Prostate gland (tissue), 2 donors: ENCODE measurements at regions not wholly inside any gene's neighbourhood (a gene's known extent, or its start where the extent isn't known, plus 50 kb on each side); places are given as distances from the start of the nearest gene placed in this dataset.

ENCODE experiments used
- DNase-seq: peaks from one replicate; pipeline ENCODE4 v3.0.0-alpha.2; 2019; ENCODE audit warnings: low spot score
- H3K27ac ChIP-seq, 2 donors: fragments of 200-600 bp; sonication (generic); 2 replicates each; pipeline ENCODE4 v1.5.1; 2017 to 2019
- H3K27me3 ChIP-seq: fragments of 200-600 bp; sonication (generic); replicated peaks from 2 replicates; pipeline ENCODE4 v1.5.1; 2019; ENCODE audit not compliant: insufficient read depth
- H3K36me3 ChIP-seq, 2 donors: fragments of 200-600 bp; sonication (generic); 1 replicate in 1 of 2; 2 replicates in 1 of 2; pipeline versions ENCODE4 v1.5.1 to v1.8.1; 2017 to 2019
- H3K4me1 ChIP-seq: fragments of 200-600 bp; sonication (generic); replicated peaks from 2 replicates; pipeline ENCODE4 v1.5.1; 2019
- H3K4me3 ChIP-seq, 2 donors: fragments of 200-600 bp; sonication (generic); 2 replicates each; pipeline ENCODE4 v1.5.1; 2017 to 2019
- H3K9me3 ChIP-seq: fragments of 200-600 bp; sonication (generic); 2 replicates; pipeline ENCODE4 v1.5.1; 2017
- POLR2A ChIP-seq: fragments of 450-650 bp; IDR thresholded peaks from one replicate; pipeline ENCODE4 v1.6.1; 2016; ENCODE audit warnings: antibody characterized with exemption, mild to moderate bottlenecking
- POLR2AphosphoS5 ChIP-seq: sonication (generic); formaldehyde crosslinking; IDR thresholded peaks from one replicate; pipeline ENCODE4 v1.6.1; 2017; ENCODE audit warnings: antibody characterized with exemption
- WGBS: methylation state at CpG from one replicate; pipeline ENCODE4 v1.1.5; 2018; 5-methylcytosine and 5-hydroxymethylcytosine counted together
- intact Hi-C: fragments of 100-400 bp; cut with DNase I; formaldehyde crosslinking; loops from one replicate; pipeline ENCODE4 v1.14.2; 2022
- TF ChIP-seq, protein P1 (sequence below), 4 experiments: fragments of 200-600 bp in 2 of 4; fragments of 450-650 bp in 2 of 4; sonication (generic) in 2 of 4; IDR thresholded peaks; 1 replicate in 3 of 4; 2 replicates in 1 of 4; pipeline ENCODE4 v1.5.1; 2016 to 2019; ENCODE audit warnings: antibody characterized with exemption in 4 of 4, mild to moderate bottlenecking in 2 of 4, moderate library complexity in 2 of 4

DNA sequence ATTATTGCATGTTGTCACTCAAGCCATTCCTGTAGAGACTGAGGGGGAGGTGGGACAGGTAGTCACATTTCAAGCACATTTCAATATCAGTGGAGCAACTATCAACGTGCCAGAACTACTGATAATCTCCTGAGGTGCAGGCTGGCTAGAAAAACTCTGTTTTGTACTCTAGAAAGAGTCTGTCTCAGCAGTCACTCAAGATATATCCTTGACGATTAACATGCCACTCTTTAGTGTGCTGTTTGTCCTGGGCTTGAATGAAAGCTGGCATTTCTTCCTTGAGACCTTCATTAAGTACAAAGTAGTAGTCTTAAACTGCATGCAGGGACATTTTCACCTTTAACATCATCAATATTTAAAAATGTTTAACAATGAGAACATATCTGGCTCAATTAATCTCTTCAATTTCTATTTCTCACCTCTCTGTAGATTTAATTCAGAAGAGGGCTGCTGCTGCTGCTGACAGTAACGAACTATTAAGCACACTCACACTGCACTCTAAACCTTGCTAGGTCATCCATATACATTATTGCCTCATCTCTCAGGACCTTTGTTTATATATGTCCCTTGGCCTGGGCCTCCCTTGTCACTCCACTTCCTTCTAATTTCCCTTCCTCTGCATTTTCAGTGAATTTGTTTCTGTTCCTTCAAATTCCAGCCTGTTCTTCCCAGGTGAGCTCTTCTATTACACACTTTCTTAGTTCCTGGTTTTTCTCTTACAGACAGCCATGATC, 412.0 kb downstream of the HAPSTR1 start:
- TF ChIP-seq POLR2A (no peak), POLR2AphosphoS5 (no peak)
- TF ChIP-seq, protein P1, sequence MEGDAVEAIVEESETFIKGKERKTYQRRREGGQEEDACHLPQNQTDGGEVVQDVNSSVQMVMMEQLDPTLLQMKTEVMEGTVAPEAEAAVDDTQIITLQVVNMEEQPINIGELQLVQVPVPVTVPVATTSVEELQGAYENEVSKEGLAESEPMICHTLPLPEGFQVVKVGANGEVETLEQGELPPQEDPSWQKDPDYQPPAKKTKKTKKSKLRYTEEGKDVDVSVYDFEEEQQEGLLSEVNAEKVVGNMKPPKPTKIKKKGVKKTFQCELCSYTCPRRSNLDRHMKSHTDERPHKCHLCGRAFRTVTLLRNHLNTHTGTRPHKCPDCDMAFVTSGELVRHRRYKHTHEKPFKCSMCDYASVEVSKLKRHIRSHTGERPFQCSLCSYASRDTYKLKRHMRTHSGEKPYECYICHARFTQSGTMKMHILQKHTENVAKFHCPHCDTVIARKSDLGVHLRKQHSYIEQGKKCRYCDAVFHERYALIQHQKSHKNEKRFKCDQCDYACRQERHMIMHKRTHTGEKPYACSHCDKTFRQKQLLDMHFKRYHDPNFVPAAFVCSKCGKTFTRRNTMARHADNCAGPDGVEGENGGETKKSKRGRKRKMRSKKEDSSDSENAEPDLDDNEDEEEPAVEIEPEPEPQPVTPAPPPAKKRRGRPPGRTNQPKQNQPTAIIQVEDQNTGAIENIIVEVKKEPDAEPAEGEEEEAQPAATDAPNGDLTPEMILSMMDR (IDR thresholded peaks at IDR 0.05), result no peak
- WGBS, result 77% methylated on average over 3 of the region's 3 CpGs
- no peaks in the 10 kb centered on the region for H3K9me3 ChIP-seq

DNA sequence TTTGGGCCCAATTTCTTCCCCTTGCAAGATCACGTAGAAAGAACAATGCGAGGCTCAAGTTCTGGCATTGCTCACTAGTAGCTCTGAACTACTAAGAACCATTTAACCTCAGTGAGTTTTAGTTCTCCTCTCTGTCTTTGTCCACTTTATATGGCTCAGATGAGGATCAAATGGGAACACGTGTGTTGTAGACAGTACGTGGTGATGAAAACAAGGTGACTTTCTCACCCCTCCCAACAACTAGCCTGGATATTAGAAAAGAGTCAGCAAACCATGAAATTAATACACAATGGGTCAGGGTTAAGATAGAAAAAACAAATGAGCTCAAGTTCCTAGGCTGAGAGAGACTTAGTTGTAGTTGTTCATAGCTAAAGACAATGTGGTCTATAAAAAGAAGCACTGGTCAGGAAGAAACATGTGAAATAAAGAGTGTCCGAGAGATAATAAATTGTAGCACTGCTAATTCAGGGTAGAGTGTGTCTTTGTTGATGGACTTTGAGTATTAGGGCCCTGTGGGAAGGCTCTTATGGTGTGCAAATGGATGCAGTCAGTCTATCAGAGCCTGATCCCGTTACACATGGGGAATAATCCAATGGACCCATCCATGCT, 417.0 kb downstream of the HAPSTR1 start:
- no peaks in the 10 kb centered on the region for H3K9me3 ChIP-seq
- 92% methylated on average over 6 of the region's 6 CpGs for WGBS
- intact Hi-C loops, result no loop called here

More for the DNA sequence above, 412.0 kb downstream of the HAPSTR1 start:
- H3K36me3 ChIP-seq, result no peaks in the 10 kb centered on the region
- no peak for DNase-seq
- H3K27ac ChIP-seq, result no peak overlapping the region
- H3K27me3 ChIP-seq, result no peaks in the 10 kb centered on the region
- intact Hi-C loops, result no loop called here
- no peak overlapping the region for H3K4me3 ChIP-seq
- no peaks in the 10 kb centered on the region for H3K4me1 ChIP-seq

DNA sequence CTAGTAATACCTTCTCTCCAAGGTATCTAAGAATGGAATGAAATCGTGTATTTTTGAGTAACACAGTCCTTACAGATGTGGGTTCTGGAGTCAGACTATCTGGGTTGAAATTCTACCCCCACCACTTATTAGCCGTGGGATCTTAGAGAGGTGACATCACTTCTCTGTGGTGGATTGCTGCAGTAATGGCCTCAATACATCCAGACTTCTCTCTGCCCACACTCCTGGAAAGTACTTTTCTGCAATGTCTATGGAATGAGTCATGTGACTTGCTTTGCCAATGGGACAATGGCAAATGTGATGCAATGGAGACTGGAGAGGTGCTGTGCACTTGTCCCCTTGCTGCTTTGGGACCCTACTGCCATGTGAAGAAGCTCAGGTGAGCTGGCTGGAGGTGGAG, 418.2 kb downstream of the HAPSTR1 start:
- H3K27ac ChIP-seq, result no peak overlapping the region
- intact Hi-C loops, result loop anchor here (5.0 kb wide), 1 partner anchor 97 kb away; no protein-coding TSS in a partner anchor
- TF ChIP-seq POLR2AphosphoS5 (no peak), POLR2A (no peak)
- TF ChIP-seq, protein P1 (IDR thresholded peaks at IDR 0.05), result no peak

More for the DNA sequence above, 417.0 kb downstream of the HAPSTR1 start:
- no peak overlapping the region for H3K4me3 ChIP-seq
- H3K4me1 ChIP-seq, result no peaks in the 10 kb centered on the region
- TF ChIP-seq POLR2A (no peak), POLR2AphosphoS5 (no peak)
- TF ChIP-seq, protein P1 (IDR thresholded peaks at IDR 0.05), result no peak
- no peaks in the 10 kb centered on the region for H3K27me3 ChIP-seq
- no peak overlapping the region for H3K27ac ChIP-seq
- H3K36me3 ChIP-seq, result no peaks in the 10 kb centered on the region
- DNase-seq, result no peak

GRCh38 chr16:9511389-9511788, 419.9 kb downstream of the HAPSTR1 start:
- WGBS, result 36% methylated on average over 7 of the region's 7 CpGs
- no peak for DNase-seq
- Histone ChIP-seq H3K27ac (no peak overlapping the region), H3K9me3 (no peaks in the 10 kb centered on the region), H3K4me3 (no peak overlapping the region), H3K36me3 (no peaks in the 10 kb centered on the region), H3K27me3 (no peaks in the 10 kb centered on the region), H3K4me1 (no peaks in the 10 kb centered on the region)
- intact Hi-C loops, result loop anchor here (5.0 kb wide), 1 partner anchor 99 kb away; no protein-coding TSS in a partner anchor
- TF ChIP-seq, protein P1 (IDR thresholded peaks at IDR 0.05), result no peak

More for the DNA sequence above, 418.2 kb downstream of the HAPSTR1 start:
- Histone ChIP-seq H3K4me3 (no peak overlapping the region), H3K9me3 (no peaks in the 10 kb centered on the region), H3K27me3 (no peaks in the 10 kb centered on the region), H3K4me1 (no peaks in the 10 kb centered on the region), H3K36me3 (no peaks in the 10 kb centered on the region)
- no peak for DNase-seq
- 81% methylated on average over 2 of the region's 2 CpGs for WGBS

DNA sequence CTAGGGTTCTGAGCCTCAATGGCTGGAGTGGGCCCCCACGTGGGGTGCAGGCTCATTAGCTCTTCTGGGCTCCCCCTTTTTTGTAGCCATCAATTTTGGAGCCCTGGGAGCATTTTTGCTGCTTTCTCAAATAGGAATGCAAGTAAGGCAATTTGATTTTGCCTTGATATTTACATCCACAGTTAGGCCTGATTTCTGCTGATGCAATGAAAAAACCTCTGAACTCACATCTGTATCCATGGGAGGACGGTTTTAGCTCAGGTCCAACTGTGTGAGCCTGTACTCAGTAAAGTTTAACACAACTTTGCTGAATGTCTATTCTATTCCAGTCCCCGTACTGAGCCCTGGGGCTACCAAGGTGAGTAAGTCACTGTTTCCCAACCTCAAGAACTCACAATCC, 425.0 kb downstream of the HAPSTR1 start:
- TF ChIP-seq POLR2A (no peak), POLR2AphosphoS5 (no peak)
- TF ChIP-seq, protein P1 (IDR thresholded peaks at IDR 0.05), result no peak
- H3K4me1 ChIP-seq, result peaks cover 5% of the 10 kb centered on the region
- H3K4me3 ChIP-seq, result no peak overlapping the region
- DNase-seq, result no peak
- no peaks in the 10 kb centered on the region for H3K9me3 ChIP-seq
- H3K27ac ChIP-seq, result no peak overlapping the region
- intact Hi-C loops, result no loop called here
- H3K36me3 ChIP-seq, result no peaks in the 10 kb centered on the region
- 89% methylated on average over 3 of the region's 3 CpGs for WGBS
- H3K27me3 ChIP-seq, result no peaks in the 10 kb centered on the region
